NCI-H748 (cell line): ENCODE measurements at regions not wholly inside any gene's neighbourhood (a gene's known extent, or its start where the extent isn't known, plus 50 kb on each side); places are given as distances from the start of the nearest gene placed in this dataset.

Source experiments
- DNase-seq: peaks from one replicate; lab custom pipeline; 2025; ENCODE audit not compliant: unreplicated experiment; lab: John Stamatoyannopoulos, UW

GRCh38 chr3:10555263-10555662 lies 49.9 kb upstream of the ATP2B2 start:
- DNase-seq: no peak

GRCh38 chr3:10556312-10556711 lies 50.9 kb upstream of the ATP2B2 start:
- DNase-seq: no peak

- DNase-seq: no peak
These were observed 51.9 kb upstream of the ATP2B2 start for GRCh38 chr3:10557250-10557649.

- DNase-seq: no peak
These were observed 52.5 kb upstream of the ATP2B2 start for GRCh38 chr3:10557781-10558373.

- DNase-seq: no peak
These were observed 53.4 kb upstream of the ATP2B2 start for GRCh38 chr3:10558736-10559135.

GRCh38 chr3:10560060-10560861 lies 54.9 kb upstream of the ATP2B2 start:
- DNase-seq: no peak

GRCh38 chr3:10561162-10561945 lies 56.0 kb upstream of the ATP2B2 start:
- DNase-seq: no peak

GRCh38 chr3:10561946-10562560 lies 56.7 kb upstream of the ATP2B2 start:
- DNase-seq: no peak

GRCh38 chr3:10563396-10563795 lies 58.0 kb upstream of the ATP2B2 start:
- no peak for DNase-seq

- no peak for DNase-seq
These were observed 60.4 kb upstream of the ATP2B2 start for GRCh38 chr3:10565814-10566213.

- no peak for DNase-seq
These were observed 61.1 kb upstream of the ATP2B2 start for GRCh38 chr3:10566451-10566850.

- peak; percentile 3 for DNase-seq
These were observed 63.2 kb upstream of the ATP2B2 start for GRCh38 chr3:10568549-10568948.

GRCh38 chr3:10570196-10570946 lies 65.0 kb upstream of the ATP2B2 start:
- no peak for DNase-seq

GRCh38 chr3:10574101-10574620 lies 68.8 kb upstream of the ATP2B2 start:
- no peak for DNase-seq

- no peak for DNase-seq
These were observed 70.3 kb upstream of the ATP2B2 start for GRCh38 chr3:10575601-10576160.

GRCh38 chr3:10577486-10577885 lies 72.1 kb upstream of the ATP2B2 start:
- no peak for DNase-seq

- DNase-seq: no peak
These were observed 75.0 kb upstream of the ATP2B2 start for GRCh38 chr3:10580426-10580825.

GRCh38 chr3:10581251-10581650 lies 75.9 kb upstream of the ATP2B2 start:
- DNase-seq: no peak

GRCh38 chr3:10581716-10582115 lies 76.3 kb upstream of the ATP2B2 start:
- DNase-seq: no peak

- no peak for DNase-seq
These were observed 77.3 kb upstream of the ATP2B2 start for GRCh38 chr3:10582733-10583132.
